Vagina (tissue), 2 donors: ENCODE measurements at regions not wholly inside any gene's neighbourhood (a gene's known extent, or its start where the extent isn't known, plus 50 kb on each side); places are given as distances from the start of the nearest gene placed in this dataset.

Source experiments
- CTCF ChIP-seq, 3 experiments: fragments of 450-650 bp in 2 of 3; fragments of 200-600 bp in 1 of 3; sonication (generic) in 1 of 3; IDR thresholded peaks; one replicate each; pipeline ENCODE4 v1.5.1; 2017 to 2019; ENCODE audit warnings: antibody characterized with exemption in 3 of 3, mild to moderate bottlenecking in 2 of 3, moderate library complexity in 2 of 3
- POLR2A ChIP-seq, 2 donors: fragments of 450-650 bp; IDR thresholded peaks; one replicate each; pipeline ENCODE4 v1.6.1; 2017; ENCODE audit warnings: antibody characterized with exemption in 2 of 2, mild to moderate bottlenecking in 2 of 2, moderate library complexity in 2 of 2
- POLR2AphosphoS5 ChIP-seq, 2 donors: sonication (generic); formaldehyde crosslinking; IDR thresholded peaks; one replicate each; pipeline ENCODE4 v1.9.0; 2017; ENCODE audit warnings: antibody characterized with exemption in 2 of 2, mild to moderate bottlenecking in 2 of 2, low read depth in 1 of 2; ENCODE audit not compliant: insufficient read depth in 1 of 2

- no peak for TF ChIP-seq CTCF (IDR thresholded peaks at IDR 0.05)
- TF ChIP-seq POLR2A (IDR thresholded peaks at IDR 0.05) = no peak
- TF ChIP-seq POLR2AphosphoS5 (IDR thresholded peaks at IDR 0.05; ENCODE audit: insufficient read depth in 1 of 2, low read depth in 1 of 2) = no peak
Measured at GRCh38 chr6:169859401-169859977, 108.1 kb downstream of the ERMARD start.
